DMS153 treated with DMSO at 0.1 percent for 48 hours (cell line): ENCODE measurements at regions not wholly inside any gene's neighbourhood (a gene's known extent, or its start where the extent isn't known, plus 50 kb on each side); places are given as distances from the start of the nearest gene placed in this dataset.
A peak's percentile ranks its signal among the peaks of the same experiment; 100 is the strongest.

ENCODE experiments used
- DNase-seq: peaks from one replicate; lab custom pipeline; 2025; ENCODE audit not compliant: unreplicated experiment; lab: John Stamatoyannopoulos, UW

- DNase-seq = no peak
Measured at GRCh38 chr14:51540364-51540763, 111.3 kb upstream of the FRMD6 start.

GRCh38 chr14:51544471-51544870 is 107.2 kb upstream of the FRMD6 start:
- no peak for DNase-seq

GRCh38 chr14:51544901-51545300 is 106.8 kb upstream of the FRMD6 start:
- DNase-seq = no peak

- no peak for DNase-seq
Measured at GRCh38 chr14:51545396-51545795, 106.3 kb upstream of the FRMD6 start.

- no peak for DNase-seq
Measured at GRCh38 chr14:51546099-51546498, 105.6 kb upstream of the FRMD6 start.

- peak; percentile 1 for DNase-seq
Measured at GRCh38 chr14:51546603-51547258, 105.0 kb upstream of the FRMD6 start.

- no peak for DNase-seq
Measured at GRCh38 chr14:51547260-51547659, 104.5 kb upstream of the FRMD6 start.

- DNase-seq = no peak
Measured at GRCh38 chr14:51547701-51548100, 104.0 kb upstream of the FRMD6 start.

- no peak for DNase-seq
Measured at GRCh38 chr14:51548187-51548586, 103.5 kb upstream of the FRMD6 start.

- DNase-seq = no peak
Measured at GRCh38 chr14:51550636-51551035, 101.1 kb upstream of the FRMD6 start.

GRCh38 chr14:51552275-51552674 is 99.4 kb upstream of the FRMD6 start:
- DNase-seq = no peak

GRCh38 chr14:51552768-51553404 is 98.8 kb upstream of the FRMD6 start:
- DNase-seq = peak; percentile 60

- no peak for DNase-seq
Measured at GRCh38 chr14:51554339-51554920, 97.3 kb upstream of the FRMD6 start.

- no peak for DNase-seq
Measured at GRCh38 chr14:51554953-51555352, 96.8 kb upstream of the FRMD6 start.

GRCh38 chr14:51561141-51561540 is 90.6 kb upstream of the FRMD6 start:
- no peak for DNase-seq

GRCh38 chr14:51562816-51563215 is 88.9 kb upstream of the FRMD6 start:
- no peak for DNase-seq

- no peak for DNase-seq
Measured at GRCh38 chr14:51563560-51563959, 88.2 kb upstream of the FRMD6 start.

- peak; percentile 4 for DNase-seq
Measured at GRCh38 chr14:51564460-51564859, 87.2 kb upstream of the FRMD6 start.

- DNase-seq = no peak
Measured at GRCh38 chr14:51564986-51565604, 86.6 kb upstream of the FRMD6 start.

- no peak for DNase-seq
Measured at GRCh38 chr14:51566831-51567582, 84.7 kb upstream of the FRMD6 start.

- no peak for DNase-seq
Measured at GRCh38 chr14:51568366-51568765, 83.3 kb upstream of the FRMD6 start.
